ENCODE measurements at regions not wholly inside any gene's neighbourhood (a gene's known extent, or its start where the extent isn't known, plus 50 kb on each side); places are given as distances from the start of the nearest gene placed in this dataset.

DNA sequence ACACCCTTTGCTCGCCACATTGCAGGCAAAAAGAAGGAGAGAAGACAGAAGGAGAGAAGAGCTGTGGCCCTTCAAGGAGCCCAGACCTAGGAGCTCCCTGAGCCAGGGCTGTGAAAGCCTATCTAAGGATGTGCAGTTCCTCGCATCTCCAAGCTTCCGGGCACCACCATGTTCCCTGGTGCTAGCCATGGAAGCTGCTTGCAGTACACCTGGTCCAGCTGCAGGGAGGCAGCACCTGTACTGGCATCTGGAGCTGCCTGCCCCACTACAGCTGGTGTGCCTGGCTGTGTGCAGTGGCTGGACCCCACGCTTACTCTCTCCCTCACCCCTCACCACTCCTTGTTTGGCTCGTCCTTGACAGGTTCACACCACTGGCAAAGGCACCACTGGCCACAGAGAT lies 1111.8 kb upstream of the POT1 start:
- Mint-ChIP-seq H3K4me3 (no peak overlapping the region), H3K27me3 (ENCODE audit: low read depth) (no peaks in the 10 kb centered on the region), H3K4me1 (ENCODE audit: low read depth) (no peaks in the 10 kb centered on the region), H3K36me3 (ENCODE audit: low read depth) (no peaks in the 10 kb centered on the region), H3K9me3 (no peaks in the 10 kb centered on the region), H3K27ac (no peak overlapping the region)
- no peak for DNase-seq
- intact Hi-C loops (cut with micrococcal nuclease), result no loop called here
- CTCF ChIA-PET, result interaction anchor here (0.6 kb wide), 1 partner anchor 1018 kb away, joined by 3 read pairs; no protein-coding TSS in a partner anchor

DNA sequence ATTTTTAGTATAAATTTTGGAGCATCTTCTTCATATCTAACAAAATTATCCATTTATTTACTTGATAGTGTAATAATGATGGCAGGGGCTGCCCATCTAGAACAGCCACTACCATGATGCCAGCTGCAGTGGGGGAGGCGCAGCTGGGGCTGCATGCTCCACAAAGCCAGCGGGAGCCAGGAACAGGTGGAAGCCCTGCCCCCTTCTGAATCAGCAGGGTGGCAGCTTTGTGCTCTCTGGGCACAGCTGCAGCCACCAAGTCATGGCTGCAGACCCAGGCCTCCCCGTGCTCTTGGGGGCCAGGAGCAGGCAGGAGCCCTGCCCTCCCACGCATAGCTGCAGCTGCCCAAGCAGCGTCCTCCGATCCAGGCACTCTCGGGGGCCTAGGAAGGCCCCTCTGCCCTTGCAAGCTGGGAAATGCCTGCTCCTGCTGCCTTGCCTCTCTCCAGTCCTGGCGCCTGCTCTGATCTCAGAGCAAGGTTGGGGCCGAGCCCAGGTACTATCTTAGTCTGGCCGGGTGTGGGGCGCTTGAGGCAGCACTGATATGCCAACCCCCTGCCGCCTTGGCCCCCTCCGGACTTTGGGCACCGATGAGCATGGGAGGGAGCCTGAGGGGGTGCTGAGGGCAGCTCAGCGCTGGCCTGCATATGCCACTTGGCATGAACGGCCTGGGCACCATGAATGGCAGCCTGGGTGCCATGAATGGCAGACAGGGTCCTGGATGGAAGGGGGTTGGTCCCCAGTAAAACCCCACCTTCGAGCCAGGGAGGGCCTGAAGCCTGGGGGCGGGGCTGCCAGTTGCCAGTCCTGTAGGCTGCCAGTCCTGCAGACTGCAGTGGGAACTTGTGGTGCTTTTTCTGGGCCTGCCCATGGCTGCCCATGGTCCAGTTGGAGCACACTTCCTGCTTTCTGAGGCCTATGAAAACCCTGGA lies 1110.8 kb upstream of the POT1 start:
- Mint-ChIP-seq H3K9me3 (no peaks in the 10 kb centered on the region), H3K36me3 (ENCODE audit: low read depth) (no peaks in the 10 kb centered on the region), H3K27me3 (ENCODE audit: low read depth) (no peaks in the 10 kb centered on the region), H3K27ac (no peak overlapping the region), H3K4me3 (no peak overlapping the region), H3K4me1 (ENCODE audit: low read depth) (no peaks in the 10 kb centered on the region)
- DNase-seq, result no peak
- intact Hi-C loops (cut with micrococcal nuclease), result no loop called here
- CTCF ChIA-PET, result no interaction called here

GRCh38 chr7:126026421-126027088 lies 1096.9 kb upstream of the POT1 start:
- intact Hi-C loops (cut with micrococcal nuclease), result no loop called here
- DNase-seq, result no peak
- peaks cover 5% of the 10 kb centered on the region for H3K9me3 Mint-ChIP-seq
- CTCF ChIA-PET, result no interaction called here
- H3K4me1 Mint-ChIP-seq (ENCODE audit: low read depth), result no peaks in the 10 kb centered on the region
- H3K27ac Mint-ChIP-seq, result no peak overlapping the region
- H3K27me3 Mint-ChIP-seq (ENCODE audit: low read depth), result no peaks in the 10 kb centered on the region
- no peak overlapping the region for H3K4me3 Mint-ChIP-seq
- H3K36me3 Mint-ChIP-seq (ENCODE audit: low read depth), result no peaks in the 10 kb centered on the region

DNA sequence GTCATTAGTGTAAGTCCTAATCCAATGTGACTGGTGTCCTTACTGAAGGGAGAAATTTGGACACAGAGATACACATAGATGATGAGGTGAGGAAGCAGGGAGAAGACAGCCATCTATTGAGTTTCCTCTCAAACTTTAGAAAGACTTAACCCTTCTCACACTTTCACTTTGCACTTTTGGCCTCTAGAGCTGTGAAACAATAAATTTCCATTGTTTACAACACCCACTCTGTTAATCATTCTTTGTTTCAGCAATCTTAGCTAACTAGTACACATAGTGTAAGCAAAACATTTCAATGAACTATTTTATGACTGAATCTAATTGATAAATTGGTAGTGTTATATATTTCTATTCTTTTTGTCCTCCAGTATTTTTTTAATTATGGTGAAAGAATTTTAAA lies 1092.8 kb upstream of the POT1 start:
- Mint-ChIP-seq H3K27ac (no peak overlapping the region), H3K9me3 (peaks cover 1% of the 10 kb centered on the region), H3K4me3 (no peak overlapping the region), H3K4me1 (ENCODE audit: low read depth) (no peaks in the 10 kb centered on the region), H3K27me3 (ENCODE audit: low read depth) (no peaks in the 10 kb centered on the region), H3K36me3 (ENCODE audit: low read depth) (no peaks in the 10 kb centered on the region)
- DNase-seq, result no peak
- intact Hi-C loops (cut with micrococcal nuclease), result no loop called here
- CTCF ChIA-PET, result no interaction called here

- CTCF ChIA-PET, result no interaction called here
- Mint-ChIP-seq H3K9me3 (peaks cover 3% of the 10 kb centered on the region), H3K36me3 (ENCODE audit: low read depth) (no peaks in the 10 kb centered on the region), H3K27ac (no peak overlapping the region), H3K4me3 (no peak overlapping the region), H3K4me1 (ENCODE audit: low read depth) (no peaks in the 10 kb centered on the region), H3K27me3 (ENCODE audit: low read depth) (no peaks in the 10 kb centered on the region)
- intact Hi-C loops (cut with micrococcal nuclease), result no loop called here
- DNase-seq, result no peak
These were observed 1087.1 kb upstream of the POT1 start for GRCh38 chr7:126016722-126017121.

DNA sequence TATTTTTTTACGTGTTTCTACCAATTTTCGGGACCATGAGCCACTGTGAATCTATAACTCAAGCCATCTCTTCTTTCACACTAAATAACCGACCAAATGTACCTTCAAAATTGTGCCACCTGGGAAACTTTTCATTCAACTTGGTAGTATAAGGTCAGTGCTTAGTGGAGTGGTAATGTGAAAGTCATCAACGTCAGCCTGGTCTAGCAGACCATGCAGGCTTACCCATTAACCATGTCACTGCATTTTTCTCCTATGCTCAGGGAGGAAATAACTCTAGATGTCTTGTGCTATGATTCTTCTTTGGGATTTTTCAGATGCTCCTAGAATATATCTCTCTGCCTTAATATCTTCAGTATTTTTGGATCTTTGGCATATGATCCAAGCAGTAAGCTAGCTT lies 1075.4 kb upstream of the POT1 start:
- no peak for DNase-seq
- Mint-ChIP-seq H3K27ac (no peak overlapping the region), H3K9me3 (peaks cover 7% of the 10 kb centered on the region), H3K36me3 (ENCODE audit: low read depth) (no peaks in the 10 kb centered on the region), H3K4me1 (ENCODE audit: low read depth) (no peaks in the 10 kb centered on the region), H3K4me3 (no peak overlapping the region), H3K27me3 (ENCODE audit: low read depth) (no peaks in the 10 kb centered on the region)
- CTCF ChIA-PET, result no interaction called here
- intact Hi-C loops (cut with micrococcal nuclease), result no loop called here

DNA sequence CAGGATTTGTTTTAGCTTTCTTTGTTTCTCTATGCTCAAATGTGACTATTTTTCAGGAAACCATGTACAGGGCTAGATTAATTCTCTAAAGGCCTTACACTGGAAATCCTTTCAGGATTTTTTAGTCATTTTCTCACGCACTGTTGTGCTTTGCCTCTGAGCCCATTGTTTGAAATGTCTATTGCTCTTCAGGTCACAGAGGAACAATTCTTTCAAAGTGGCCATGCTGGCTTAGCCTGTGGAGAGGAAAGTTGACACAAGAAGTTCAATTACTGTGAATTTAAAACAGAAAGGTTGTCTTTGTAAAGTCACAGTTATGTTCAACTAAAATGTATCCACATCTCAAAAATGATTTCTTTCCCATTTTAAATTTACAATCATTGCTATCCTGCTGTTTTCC lies 1071.7 kb upstream of the POT1 start:
- H3K27ac Mint-ChIP-seq, result no peak overlapping the region
- no peak for DNase-seq
- no peaks in the 10 kb centered on the region for H3K36me3 Mint-ChIP-seq (ENCODE audit: low read depth)
- peaks cover 6% of the 10 kb centered on the region for H3K9me3 Mint-ChIP-seq
- H3K4me3 Mint-ChIP-seq, result no peak overlapping the region
- intact Hi-C loops (cut with micrococcal nuclease), result no loop called here
- H3K4me1 Mint-ChIP-seq (ENCODE audit: low read depth), result no peaks in the 10 kb centered on the region
- H3K27me3 Mint-ChIP-seq (ENCODE audit: low read depth), result no peaks in the 10 kb centered on the region
- CTCF ChIA-PET, result no interaction called here

DNA sequence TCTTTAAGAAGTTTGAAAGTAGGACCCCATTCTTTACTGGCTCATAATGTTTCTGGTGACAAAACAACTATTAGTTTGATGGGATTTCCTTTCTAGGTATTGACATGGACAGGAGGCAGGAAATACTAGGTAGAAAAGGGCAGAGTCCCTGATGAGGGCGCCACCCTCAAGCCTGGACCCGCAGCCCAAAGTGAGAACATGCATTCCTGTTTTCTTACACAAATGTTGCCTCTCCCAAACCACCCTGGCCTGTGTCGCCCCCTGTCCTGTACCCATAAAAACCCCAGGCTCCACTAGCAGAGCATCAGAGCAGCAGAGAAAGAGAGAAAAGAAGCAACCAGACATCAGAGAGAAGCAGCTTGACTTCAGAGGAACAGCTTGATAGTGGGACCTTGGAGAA lies 1055.2 kb upstream of the POT1 start:
- H3K9me3 Mint-ChIP-seq, result peaks cover 6% of the 10 kb centered on the region
- CTCF ChIA-PET, result no interaction called here
- no peaks in the 10 kb centered on the region for H3K27me3 Mint-ChIP-seq (ENCODE audit: low read depth)
- no peak for DNase-seq
- no peak overlapping the region for H3K4me3 Mint-ChIP-seq
- intact Hi-C loops (cut with micrococcal nuclease), result no loop called here
- no peak overlapping the region for H3K27ac Mint-ChIP-seq
- no peaks in the 10 kb centered on the region for H3K4me1 Mint-ChIP-seq (ENCODE audit: low read depth)
- H3K36me3 Mint-ChIP-seq (ENCODE audit: low read depth), result no peaks in the 10 kb centered on the region

DNA sequence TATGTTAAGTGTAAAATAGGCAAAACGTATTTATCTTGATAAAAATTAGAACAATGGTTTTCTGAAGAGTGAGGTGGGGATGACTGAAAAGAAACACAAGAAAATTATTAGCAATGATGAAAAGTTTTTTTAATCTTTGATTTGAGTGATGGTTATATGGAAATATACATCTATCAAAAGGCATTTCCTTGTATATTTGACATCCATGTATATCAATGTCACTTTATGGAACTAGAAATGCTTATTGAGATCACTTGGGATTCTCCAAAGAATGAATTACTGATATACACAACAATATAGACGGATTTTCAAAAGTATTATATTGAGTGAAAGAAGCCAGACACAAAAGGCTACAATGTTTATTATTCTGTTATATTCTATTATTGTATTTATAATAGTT lies 1042.0 kb upstream of the POT1 start:
- no peak for DNase-seq
- Mint-ChIP-seq H3K36me3 (ENCODE audit: low read depth) (no peaks in the 10 kb centered on the region), H3K9me3 (no peaks in the 10 kb centered on the region), H3K27me3 (ENCODE audit: low read depth) (no peaks in the 10 kb centered on the region), H3K27ac (no peak overlapping the region), H3K4me3 (no peak overlapping the region), H3K4me1 (ENCODE audit: low read depth) (no peaks in the 10 kb centered on the region)
- CTCF ChIA-PET, result no interaction called here
- intact Hi-C loops (cut with micrococcal nuclease), result no loop called here

- no peak for DNase-seq
- intact Hi-C loops (cut with micrococcal nuclease), result no loop called here
- CTCF ChIA-PET, result no interaction called here
- Mint-ChIP-seq H3K9me3 (no peaks in the 10 kb centered on the region), H3K36me3 (ENCODE audit: low read depth) (no peaks in the 10 kb centered on the region), H3K27me3 (ENCODE audit: low read depth) (no peaks in the 10 kb centered on the region), H3K4me3 (no peak overlapping the region), H3K4me1 (ENCODE audit: low read depth) (no peaks in the 10 kb centered on the region), H3K27ac (no peak overlapping the region)
These were observed 1036.8 kb upstream of the POT1 start for GRCh38 chr7:125966278-125967048.

- H3K27me3 Mint-ChIP-seq (ENCODE audit: low read depth), result no peaks in the 10 kb centered on the region
- H3K4me1 Mint-ChIP-seq (ENCODE audit: low read depth), result no peaks in the 10 kb centered on the region
- intact Hi-C loops (cut with micrococcal nuclease), result no loop called here
- no peak for DNase-seq
- no peak overlapping the region for H3K4me3 Mint-ChIP-seq
- CTCF ChIA-PET, result no interaction called here
- H3K9me3 Mint-ChIP-seq, result no peaks in the 10 kb centered on the region
- H3K36me3 Mint-ChIP-seq (ENCODE audit: low read depth), result no peaks in the 10 kb centered on the region
- no peak overlapping the region for H3K27ac Mint-ChIP-seq
These were observed 1005.3 kb upstream of the POT1 start for GRCh38 chr7:125934955-125935354.

DNA sequence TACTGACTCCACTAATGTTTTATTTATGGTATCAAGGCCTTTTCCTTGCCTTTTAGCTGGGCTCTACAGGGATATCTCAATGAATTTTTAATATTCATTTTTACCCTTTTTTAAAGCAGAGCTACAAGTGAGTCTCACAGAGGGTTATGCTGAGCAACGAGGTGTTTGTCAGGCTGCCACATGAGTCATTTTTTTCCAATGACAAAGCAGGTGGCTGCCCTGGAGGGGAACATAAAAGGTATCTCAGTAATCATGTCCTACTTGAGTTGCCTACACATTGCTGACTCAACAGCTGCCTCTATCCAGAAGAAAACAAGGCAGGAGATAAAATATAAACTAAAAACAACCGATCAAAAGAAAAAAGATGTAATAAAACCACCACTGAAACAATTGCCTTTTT lies 1004.9 kb upstream of the POT1 start:
- CTCF ChIA-PET, result no interaction called here
- no peaks in the 10 kb centered on the region for H3K4me1 Mint-ChIP-seq (ENCODE audit: low read depth)

More for the DNA sequence above, 1004.9 kb upstream of the POT1 start:
- H3K9me3 Mint-ChIP-seq, result no peaks in the 10 kb centered on the region
- no peak overlapping the region for H3K4me3 Mint-ChIP-seq
- H3K27ac Mint-ChIP-seq, result no peak overlapping the region
- H3K27me3 Mint-ChIP-seq (ENCODE audit: low read depth), result no peaks in the 10 kb centered on the region
- H3K36me3 Mint-ChIP-seq (ENCODE audit: low read depth), result no peaks in the 10 kb centered on the region
- no peak for DNase-seq
- intact Hi-C loops (cut with micrococcal nuclease), result no loop called here

All from activated naive CD4-positive, alpha-beta T cell treated with anti-CD3 and anti-CD28 coated beads for 36 hours (primary cell).